HG02981 (cell line): ENCODE measurements at regions not wholly inside any gene's neighbourhood (a gene's known extent, or its start where the extent isn't known, plus 50 kb on each side); places are given as distances from the start of the nearest gene placed in this dataset.
"Not testable (repeated sequence)": the region's sequence is repeated elsewhere in the genome, so short reads cannot be mapped to it uniquely, and the experiment has no call there.

Experiments
- ATAC-seq: cut with Tn5 transposase; IDR thresholded peaks from one replicate; pipeline ENCODE4 v1.9.1; 2021; ENCODE audit warnings: mild to moderate bottlenecking, moderate library complexity; ENCODE audit not compliant: unreplicated experiment

DNA sequence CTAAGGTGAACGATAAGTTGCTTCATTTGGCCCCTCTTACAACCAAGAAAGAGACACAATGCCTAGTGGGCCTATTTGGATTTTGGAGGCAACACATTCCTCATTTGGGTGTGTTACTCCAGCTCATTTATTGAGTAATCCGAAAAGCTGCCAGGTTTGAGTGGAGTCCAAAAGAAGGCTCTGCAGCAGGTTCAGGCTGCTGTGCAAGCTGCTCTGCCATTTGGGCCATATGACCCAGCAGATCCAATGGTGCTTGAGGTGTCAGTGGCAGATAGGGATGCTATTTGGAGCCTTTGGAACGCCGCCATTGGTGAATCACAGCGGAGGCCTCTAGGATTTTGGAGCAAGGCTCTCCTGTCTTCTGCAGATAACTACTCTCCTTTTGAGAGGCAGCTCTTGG, 176.4 kb downstream of the AKR1D1 start:
- not testable (repeated sequence) for ATAC-seq

DNA sequence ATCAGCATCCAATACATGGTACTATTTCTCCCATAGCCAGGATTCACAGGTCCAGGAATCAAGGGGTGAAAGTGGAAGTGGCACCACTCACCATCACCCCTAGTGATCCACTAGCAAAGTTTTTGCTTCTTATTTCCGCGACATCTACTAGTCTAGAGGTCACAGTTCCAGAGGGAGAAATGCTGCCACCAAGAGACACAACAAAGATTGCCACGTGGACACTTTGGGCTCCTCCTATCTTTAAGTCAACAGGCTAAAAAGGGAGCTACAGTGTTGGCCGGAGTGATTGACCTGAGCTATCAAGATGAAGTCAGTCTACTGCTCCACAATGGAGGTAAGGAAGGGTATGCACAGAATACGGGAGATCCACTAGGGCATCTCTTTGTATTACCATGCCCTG, 178.2 kb downstream of the AKR1D1 start:
- ATAC-seq, result no peak

DNA sequence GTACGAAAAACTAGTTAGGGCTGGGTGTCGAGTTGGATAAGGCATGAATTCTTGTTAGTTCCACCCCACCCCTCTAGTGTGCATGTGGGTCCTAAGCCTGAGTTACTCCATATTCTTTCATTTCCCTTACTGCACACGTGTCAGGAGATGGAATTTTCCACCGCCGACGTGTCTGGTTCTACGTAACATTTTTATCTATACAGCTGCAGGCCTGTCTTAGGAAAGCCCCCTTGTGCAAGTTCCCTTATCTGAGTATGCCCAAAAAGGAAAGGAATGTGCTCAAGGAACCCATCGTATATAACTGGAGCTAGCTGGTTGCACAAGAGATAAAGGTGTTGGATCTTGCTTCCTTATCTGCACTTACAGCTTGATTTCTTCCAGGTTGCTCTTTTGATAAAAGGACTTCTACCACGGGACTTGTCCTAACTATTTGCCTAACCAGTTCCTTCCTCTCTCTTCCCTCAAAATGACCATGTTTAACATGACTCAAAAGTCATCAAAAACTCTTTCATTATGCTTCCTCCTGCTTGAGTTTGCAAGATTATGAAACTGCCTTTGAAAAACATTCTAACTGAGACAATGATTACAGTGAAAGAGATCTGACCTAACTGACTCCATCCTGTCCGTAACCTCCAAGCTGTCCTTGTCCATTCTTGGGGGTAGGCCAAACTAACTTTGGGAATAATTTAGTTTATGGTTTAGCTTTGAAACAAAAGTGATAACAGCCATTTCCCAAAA, 181.4 kb downstream of the AKR1D1 start:
- ATAC-seq, result no peak

- ATAC-seq, result no peak
These were observed 181.9 kb downstream of the AKR1D1 start for GRCh38 chr7:138258197-138258559.

GRCh38 chr7:138259675-138260074, 183.4 kb downstream of the AKR1D1 start:
- ATAC-seq, result no peak

- ATAC-seq, result no peak
These were observed 191.7 kb downstream of the AKR1D1 start for GRCh38 chr7:138267934-138268333.

- ATAC-seq, result no peak
These were observed 183.2 kb upstream of the TRIM24 start for GRCh38 chr7:138276891-138277290.

DNA sequence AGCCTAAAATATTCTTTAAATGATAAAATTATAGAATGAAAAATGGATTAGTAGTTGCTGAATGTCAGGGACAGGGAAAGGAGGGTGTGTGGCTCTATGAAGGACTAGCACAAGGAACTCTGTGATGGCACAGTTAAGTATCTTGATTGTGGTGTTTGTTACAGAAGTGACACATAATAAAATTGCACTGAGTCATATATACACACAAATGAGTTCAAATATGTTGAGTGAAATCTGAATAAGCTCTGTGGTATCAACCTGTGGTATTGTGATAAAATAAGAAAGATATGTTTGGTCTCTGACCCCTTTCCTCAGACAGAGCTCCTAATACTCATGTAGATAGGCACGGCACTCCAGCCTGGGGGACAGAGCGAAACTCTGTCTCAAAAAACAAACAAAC, 181.5 kb upstream of the TRIM24 start:
- no peak for ATAC-seq

GRCh38 chr7:138282997-138283396, 177.1 kb upstream of the TRIM24 start:
- no peak for ATAC-seq

DNA sequence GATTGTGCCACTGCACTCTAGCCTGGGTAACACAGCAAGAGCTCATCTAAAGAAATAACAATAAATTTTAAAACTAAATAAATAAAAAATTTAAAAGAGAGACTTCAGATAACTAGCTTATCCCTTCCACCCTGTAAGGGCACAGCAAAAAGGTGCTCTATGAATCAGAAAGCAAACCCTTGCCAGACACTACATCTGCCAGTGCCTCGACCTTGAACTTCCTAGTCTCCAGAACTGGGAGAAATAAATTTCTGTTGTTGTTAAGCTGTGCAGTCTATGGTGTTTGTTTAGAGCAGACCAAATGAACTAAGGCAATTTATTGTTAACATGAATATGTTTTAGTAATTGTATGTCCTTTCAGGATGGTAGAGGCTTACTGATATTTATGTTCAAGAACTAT, 174.9 kb upstream of the TRIM24 start:
- no peak for ATAC-seq

GRCh38 chr7:138286846-138287245, 173.2 kb upstream of the TRIM24 start:
- ATAC-seq, result no peak

GRCh38 chr7:138287549-138287948, 172.5 kb upstream of the TRIM24 start:
- ATAC-seq, result no peak

DNA sequence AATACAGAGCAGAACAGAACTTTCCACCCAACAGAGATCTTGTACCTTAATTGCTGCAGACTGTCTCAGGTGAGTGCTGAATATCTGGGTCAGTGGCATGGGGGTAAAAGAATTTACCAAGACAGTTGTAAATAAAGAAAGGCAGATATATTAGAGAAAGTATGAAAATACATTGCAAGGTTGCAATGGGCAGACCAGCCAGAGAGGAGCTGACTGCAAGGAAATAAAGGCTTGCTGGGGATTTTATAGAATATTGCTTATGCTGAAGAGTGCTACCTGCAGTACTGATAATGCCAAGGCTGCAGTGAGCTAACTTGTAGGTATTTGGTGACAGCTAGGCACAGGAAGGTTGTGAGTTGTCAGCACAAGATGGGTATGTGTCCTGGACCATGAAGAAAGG, 171.0 kb upstream of the TRIM24 start:
- ATAC-seq, result no peak

- no peak for ATAC-seq
These were observed 170.2 kb upstream of the TRIM24 start for GRCh38 chr7:138289864-138290263.

- no peak for ATAC-seq
These were observed 167.1 kb upstream of the TRIM24 start for GRCh38 chr7:138292951-138293350.

DNA sequence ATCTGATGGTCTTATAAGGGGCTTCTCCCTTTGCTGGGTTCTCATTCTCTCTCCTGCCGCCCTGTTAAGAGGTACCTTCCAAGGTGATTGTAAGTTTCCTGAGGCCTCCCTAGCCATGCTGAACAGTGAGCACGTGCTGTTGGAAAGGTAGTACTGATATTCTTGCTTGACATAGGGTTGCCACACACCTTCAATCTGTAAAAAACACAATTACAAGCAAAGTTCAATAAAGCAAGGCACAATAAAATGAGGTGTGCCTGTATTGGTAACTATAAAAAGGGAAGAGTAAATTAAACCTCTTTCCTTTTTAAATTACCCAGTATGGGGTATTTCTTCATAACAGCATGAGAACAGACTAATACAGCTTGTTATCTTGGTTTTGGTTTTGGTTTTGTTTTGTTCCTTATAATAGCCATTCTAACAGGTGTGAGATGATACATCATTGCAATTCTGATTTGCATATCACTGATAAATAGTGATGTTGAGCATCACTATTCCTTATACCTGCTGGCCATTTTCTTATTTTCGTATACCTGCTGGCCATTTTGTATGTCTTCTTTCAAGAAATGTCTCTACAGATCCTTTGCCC, 164.9 kb upstream of the TRIM24 start:
- peak; percentile 78 for ATAC-seq

DNA sequence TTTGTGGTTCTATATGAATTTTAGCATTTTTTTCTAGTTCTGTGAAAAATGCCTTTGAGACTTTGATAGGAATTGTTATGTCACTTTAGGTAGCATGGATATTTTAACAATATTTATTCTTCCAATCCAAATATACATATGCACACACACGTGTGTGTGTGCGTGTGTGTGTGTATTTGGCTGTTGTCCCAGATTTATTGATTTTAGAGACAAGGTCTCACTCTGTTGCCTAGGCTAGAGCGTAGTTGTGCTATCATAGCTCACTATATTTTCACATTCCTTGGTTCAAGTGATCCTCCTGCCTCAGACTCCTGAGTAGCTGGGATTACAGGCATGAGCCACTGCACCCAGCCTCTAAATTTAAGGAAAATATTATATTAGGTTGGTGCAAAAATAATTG, 162.5 kb upstream of the TRIM24 start:
- no peak for ATAC-seq

DNA sequence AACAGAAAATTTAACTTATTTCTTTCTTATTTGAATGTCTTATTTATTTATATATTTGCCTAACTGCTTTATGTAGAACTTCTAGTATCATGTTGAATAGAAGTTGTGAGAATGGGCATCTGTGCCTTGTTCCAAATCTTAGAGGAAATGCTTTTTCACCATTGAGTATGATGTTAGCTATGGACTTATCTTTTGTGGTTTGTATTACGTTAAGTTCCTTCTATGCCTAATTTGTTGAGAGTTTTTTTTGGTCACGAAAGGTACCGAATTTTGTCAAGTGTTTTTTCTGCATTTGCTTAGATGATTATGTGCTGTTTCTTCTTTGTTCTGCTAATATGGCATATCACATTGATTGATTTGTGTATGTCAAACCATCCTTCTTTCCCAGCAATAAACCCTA, 161.0 kb upstream of the TRIM24 start:
- no peak for ATAC-seq

GRCh38 chr7:138303230-138304070, 156.6 kb upstream of the TRIM24 start:
- ATAC-seq, result no peak

DNA sequence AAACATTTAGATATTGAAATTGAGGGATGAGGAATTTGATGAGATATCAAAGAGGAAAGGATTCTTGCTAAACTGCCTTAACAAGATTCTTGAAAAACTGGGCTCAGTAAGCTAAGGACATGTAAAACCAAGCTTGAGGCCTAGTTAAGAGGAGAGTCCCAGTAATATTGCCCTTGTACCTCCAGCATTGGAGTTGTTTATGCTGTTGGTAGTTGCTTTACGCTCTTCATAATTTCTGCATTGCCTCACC, 156.1 kb upstream of the TRIM24 start:
- ATAC-seq, result no peak

DNA sequence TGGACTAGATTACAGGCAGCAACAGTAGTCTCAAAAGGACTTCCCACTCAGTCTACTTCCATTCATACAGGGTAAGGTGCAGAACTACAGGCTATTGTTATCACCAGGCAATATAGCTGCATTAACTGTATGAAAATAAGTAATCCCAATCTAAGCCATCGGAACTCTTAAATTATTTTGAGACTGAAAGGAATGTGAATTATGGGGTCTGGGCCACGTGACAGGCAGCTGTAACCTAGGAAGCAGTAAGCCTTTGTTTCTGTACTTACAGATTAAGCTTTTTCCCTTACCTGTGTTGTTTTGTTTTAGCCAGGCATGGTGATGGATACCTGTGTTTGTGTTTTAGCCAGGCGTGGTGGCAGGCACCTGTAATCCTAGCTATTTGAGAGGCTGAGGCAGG, 152.4 kb upstream of the TRIM24 start:
- ATAC-seq, result no peak

- ATAC-seq, result no peak
These were observed 151.9 kb upstream of the TRIM24 start for GRCh38 chr7:138308136-138308535.
